Endodermal cell (in vitro differentiated cells): ENCODE measurements at regions not wholly inside any gene's neighbourhood (a gene's known extent, or its start where the extent isn't known, plus 50 kb on each side); places are given as distances from the start of the nearest gene placed in this dataset.

Experiments used
- DNase-seq: peaks from one replicate; pipeline ENCODE4 v3.0.0-alpha.2; 2017
- H3K27ac ChIP-seq: 2 replicates; pipeline ENCODE4 v1.5.1; 2013; ENCODE audit warnings: mild to moderate bottlenecking, low read depth, low read length, moderate library complexity
- H3K27me3 ChIP-seq: 2 replicates; pipeline ENCODE4 v1.6.1; 2013; ENCODE audit warnings: mild to moderate bottlenecking, low read length, moderate library complexity; ENCODE audit not compliant: insufficient read depth, control insufficient read depth, poor library complexity, severe bottlenecking
- H3K36me3 ChIP-seq: 2 replicates; pipeline ENCODE4 v1.7.0; 2013; ENCODE audit warnings: mild to moderate bottlenecking, low read length, moderate library complexity; ENCODE audit not compliant: control insufficient read depth, insufficient read depth
- H3K4me1 ChIP-seq: one replicate; pipeline ENCODE4 v1.7.0; 2013; ENCODE audit warnings: low read length; ENCODE audit not compliant: control insufficient read depth, insufficient read depth
- H3K4me3 ChIP-seq: 2 replicates; pipeline ENCODE4 v1.5.1; 2013; ENCODE audit warnings: mild to moderate bottlenecking, low read length, moderate library complexity
- H3K9ac ChIP-seq: 2 replicates; pipeline ENCODE4 v1.6.1; 2013; ENCODE audit warnings: mild to moderate bottlenecking, low read length, moderate library complexity; ENCODE audit not compliant: poor library complexity, severe bottlenecking; ENCODE audit errors: extremely low read depth
- H3K9me3 ChIP-seq: 2 replicates; pipeline ENCODE4 v1.6.1; 2013; ENCODE audit warnings: mild to moderate bottlenecking, low read length, moderate library complexity; ENCODE audit not compliant: control insufficient read depth
- H3K27ac Mint-ChIP-seq: 2 replicates; pipeline ENCODE4 v1.8.0; 2020; ENCODE audit warnings: mixed read lengths
- H3K27me3 Mint-ChIP-seq: 2 replicates; pipeline ENCODE4 v1.8.0; 2021; ENCODE audit warnings: mild to moderate bottlenecking, mixed read lengths; ENCODE audit not compliant: insufficient read depth
- H3K36me3 Mint-ChIP-seq: 2 replicates; pipeline ENCODE4 v1.8.0; 2020; ENCODE audit warnings: low read depth, mixed read lengths
- H3K4me1 Mint-ChIP-seq: 2 replicates; pipeline ENCODE4 v1.8.0; 2020; ENCODE audit warnings: mixed read lengths
- H3K4me3 Mint-ChIP-seq: 2 replicates; pipeline ENCODE4 v1.8.0; 2020; ENCODE audit warnings: mild to moderate bottlenecking, moderate library complexity, mixed read lengths
- H3K9me3 Mint-ChIP-seq: 2 replicates; pipeline ENCODE4 v1.8.0; 2020; ENCODE audit warnings: mild to moderate bottlenecking, mixed read lengths
- CTCF ChIP-seq: fragments of 200-600 bp; sonication (generic); conservative IDR thresholded peaks from 2 replicates; pipeline ENCODE4 v1.5.0; 2021; ENCODE audit warnings: antibody characterized with exemption, mild to moderate bottlenecking
- WGBS, 2 experiments: methylation state at CpG; one replicate each; pipeline versions ENCODE4 v1.1.5 to v1.1.7; 2013; ENCODE audit warnings: missing lambda C conversion rate in 2 of 2, mixed read lengths in 1 of 2; ENCODE audit not compliant: insufficient coverage in 1 of 2, insufficient read length in 1 of 2; 5-methylcytosine and 5-hydroxymethylcytosine counted together

GRCh38 chr2:82656420-82656819 lies 1802.7 kb downstream of the SUCLG1 start:
- no peaks in the 10 kb centered on the region for H3K9me3 Mint-ChIP-seq
- no peak overlapping the region for H3K4me3 Mint-ChIP-seq
- WGBS, 2 experiments, result 68 to 85% methylated on average over 2 of the region's 2 CpGs
- no peak overlapping the region for H3K9ac ChIP-seq
- no peak overlapping the region for H3K4me3 ChIP-seq
- H3K36me3 ChIP-seq, result no peaks in the 10 kb centered on the region
- no peaks in the 10 kb centered on the region for H3K27me3 ChIP-seq
- no peak overlapping the region for H3K27ac Mint-ChIP-seq
- no peaks in the 10 kb centered on the region for H3K4me1 ChIP-seq
- H3K27ac ChIP-seq, result no peak overlapping the region
- TF ChIP-seq CTCF, result no peak
- no peaks in the 10 kb centered on the region for H3K9me3 ChIP-seq
- no peak for DNase-seq
- H3K4me1 Mint-ChIP-seq, result no peaks in the 10 kb centered on the region
- H3K27me3 Mint-ChIP-seq, result no peaks in the 10 kb centered on the region
- no peaks in the 10 kb centered on the region for H3K36me3 Mint-ChIP-seq

GRCh38 chr2:82652117-82652516 lies 1807.0 kb downstream of the SUCLG1 start:
- Histone ChIP-seq H3K36me3 (no peaks in the 10 kb centered on the region), H3K27ac (no peak overlapping the region), H3K4me3 (no peak overlapping the region), H3K9ac (no peak overlapping the region), H3K9me3 (peaks cover 7% of the 10 kb centered on the region), H3K27me3 (no peaks in the 10 kb centered on the region), H3K4me1 (no peaks in the 10 kb centered on the region)
- Mint-ChIP-seq H3K27me3 (no peaks in the 10 kb centered on the region), H3K36me3 (no peaks in the 10 kb centered on the region), H3K4me3 (no peak overlapping the region), H3K27ac (no peak overlapping the region), H3K4me1 (no peaks in the 10 kb centered on the region), H3K9me3 (peaks cover 6% of the 10 kb centered on the region)
- TF ChIP-seq CTCF, result no peak
- DNase-seq, result no peak

- no peaks in the 10 kb centered on the region for H3K27me3 ChIP-seq
- no peak overlapping the region for H3K27ac Mint-ChIP-seq
- no peaks in the 10 kb centered on the region for H3K36me3 Mint-ChIP-seq
- no peaks in the 10 kb centered on the region for H3K36me3 ChIP-seq
- no peak overlapping the region for H3K4me3 ChIP-seq
- H3K27me3 Mint-ChIP-seq, result no peaks in the 10 kb centered on the region
- no peak for TF ChIP-seq CTCF
- DNase-seq, result no peak
- peaks cover 7% of the 10 kb centered on the region for H3K9me3 ChIP-seq
- no peak overlapping the region for H3K4me3 Mint-ChIP-seq
- H3K27ac ChIP-seq, result no peak overlapping the region
- H3K9ac ChIP-seq, result no peak overlapping the region
- no peaks in the 10 kb centered on the region for H3K4me1 Mint-ChIP-seq
- WGBS, 2 experiments, result 89% methylated on average over 2 of the region's 2 CpGs; no CpG with 5 or more reads in 1 of the 2 experiments
- peaks cover 9% of the 10 kb centered on the region for H3K9me3 Mint-ChIP-seq
- no peaks in the 10 kb centered on the region for H3K4me1 ChIP-seq
Observed at GRCh38 chr2:82650038-82650437, 1809.0 kb downstream of the SUCLG1 start.
